Midbrain (tissue), 1 donor: ENCODE measurements at regions not wholly inside any gene's neighbourhood (a gene's known extent, or its start where the extent isn't known, plus 50 kb on each side); places are given as distances from the start of the nearest gene placed in this dataset.
"Not testable (repeated sequence)": the region's sequence is repeated elsewhere in the genome, so short reads cannot be mapped to it uniquely, and the experiment has no call there.

Experiments used
- DNase-seq: peaks from one replicate; lab custom pipeline; 2025; lab: John Stamatoyannopoulos, UW

- no peak for DNase-seq
Observed at GRCh38 chr10:36050763-36051499, 408.8 kb upstream of the FZD8 start.

GRCh38 chr10:36048780-36049179 is 406.7 kb upstream of the FZD8 start:
- no peak for DNase-seq

- no peak for DNase-seq
Observed at GRCh38 chr10:36048236-36048635, 406.1 kb upstream of the FZD8 start.

GRCh38 chr10:36042135-36042534 is 400.0 kb upstream of the FZD8 start:
- no peak for DNase-seq

GRCh38 chr10:36038316-36038955 is 396.3 kb upstream of the FZD8 start:
- DNase-seq, result no peak

- DNase-seq, result no peak
Observed at GRCh38 chr10:36036137-36036536, 394.0 kb upstream of the FZD8 start.

- no peak for DNase-seq
Observed at GRCh38 chr10:36033808-36034207, 391.7 kb upstream of the FZD8 start.

GRCh38 chr10:36030516-36030915 is 388.4 kb upstream of the FZD8 start:
- no peak for DNase-seq

- no peak for DNase-seq
Observed at GRCh38 chr10:36026656-36027390, 384.7 kb upstream of the FZD8 start.

GRCh38 chr10:36026081-36026480 is 384.0 kb upstream of the FZD8 start:
- DNase-seq, result no peak

- no peak for DNase-seq
Observed at GRCh38 chr10:36023939-36024338, 381.8 kb upstream of the FZD8 start.

GRCh38 chr10:36021096-36021495 is 379.0 kb upstream of the FZD8 start:
- DNase-seq, result no peak

- DNase-seq, result no peak
Observed at GRCh38 chr10:36019749-36020148, 377.7 kb upstream of the FZD8 start.

GRCh38 chr10:36018996-36019395 is 376.9 kb upstream of the FZD8 start:
- no peak for DNase-seq

- DNase-seq, result no peak
Observed at GRCh38 chr10:36017137-36017536, 375.0 kb upstream of the FZD8 start.

GRCh38 chr10:36007369-36007768 is 365.3 kb upstream of the FZD8 start:
- DNase-seq, result no peak

- DNase-seq, result no peak
Observed at GRCh38 chr10:36003688-36004087, 361.6 kb upstream of the FZD8 start.

GRCh38 chr10:36003031-36003600 is 361.0 kb upstream of the FZD8 start:
- DNase-seq, result no peak

- no peak for DNase-seq
Observed at GRCh38 chr10:36002445-36002844, 360.3 kb upstream of the FZD8 start.

- DNase-seq, result not testable (repeated sequence)
Observed at GRCh38 chr10:36000754-36001153, 358.7 kb upstream of the FZD8 start.

- no peak for DNase-seq
Observed at GRCh38 chr10:35998026-35998425, 355.9 kb upstream of the FZD8 start.

GRCh38 chr10:35995485-35995884 is 353.4 kb upstream of the FZD8 start:
- no peak for DNase-seq
